ENCODE measurements at regions not wholly inside any gene's neighbourhood (a gene's known extent, or its start where the extent isn't known, plus 50 kb on each side); places are given as distances from the start of the nearest gene placed in this dataset.

DNA sequence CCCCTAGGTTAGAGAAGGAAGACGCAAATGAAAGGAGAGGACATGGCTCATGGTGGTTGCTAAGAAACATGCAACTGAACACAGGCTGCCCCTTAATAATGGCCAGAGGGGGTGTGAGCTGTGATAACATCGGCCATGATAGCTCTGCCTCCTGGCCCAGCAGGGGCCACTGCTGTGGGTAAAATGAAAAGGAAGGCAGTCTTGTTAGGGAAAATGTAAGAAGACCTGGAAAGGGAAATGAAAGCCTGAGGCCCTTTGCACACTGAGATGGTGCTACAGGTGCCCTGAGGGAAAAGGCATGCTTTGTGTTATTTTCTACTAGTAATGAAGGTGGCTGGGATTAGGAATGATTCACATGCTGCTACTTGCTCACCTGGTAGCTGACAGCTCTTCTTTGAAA lies 123.6 kb upstream of the MID1 start:
- no peak for DNase-seq (ENCODE audit: low read depth)

DNA sequence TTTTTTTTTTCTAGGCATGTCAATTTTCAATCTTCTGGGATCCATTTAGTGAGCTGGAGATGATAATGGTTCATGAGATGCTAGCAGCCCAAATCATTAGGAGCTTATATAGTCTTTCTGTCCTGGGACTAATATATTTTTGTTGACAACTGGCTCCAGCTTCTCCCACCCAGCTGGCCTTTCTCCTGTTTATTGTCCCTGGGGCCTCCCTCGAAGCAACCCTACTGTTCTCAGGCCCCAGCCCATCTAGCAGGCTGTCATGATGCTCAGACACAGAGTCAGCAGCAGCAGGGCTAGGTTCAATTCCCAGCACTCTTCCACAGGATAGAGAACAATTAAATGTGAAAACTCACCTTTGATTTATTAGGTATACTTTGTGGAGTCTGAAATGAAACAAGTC lies 127.6 kb upstream of the MID1 start:
- no peak for DNase-seq (ENCODE audit: low read depth)

DNA sequence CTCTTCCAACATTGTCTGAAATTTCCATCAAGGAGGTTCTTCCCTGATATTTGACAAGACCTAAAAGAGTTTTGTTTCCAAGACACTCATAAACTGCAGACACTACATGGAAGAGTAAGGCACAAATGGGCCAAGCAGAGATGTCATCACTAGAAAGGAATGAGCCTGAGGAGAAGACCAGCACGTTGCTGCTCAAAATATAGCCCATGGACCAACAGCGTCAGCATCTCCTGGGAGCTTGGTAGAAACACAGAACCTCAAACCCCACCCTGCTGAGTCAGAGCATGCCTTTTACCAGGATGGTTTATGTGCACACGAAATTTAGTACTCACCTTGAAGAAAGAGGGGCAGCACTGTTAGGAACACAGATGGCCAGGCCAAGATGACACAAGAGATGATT lies 128.7 kb upstream of the MID1 start:
- peak; percentile 38 for DNase-seq (ENCODE audit: low read depth)

DNA sequence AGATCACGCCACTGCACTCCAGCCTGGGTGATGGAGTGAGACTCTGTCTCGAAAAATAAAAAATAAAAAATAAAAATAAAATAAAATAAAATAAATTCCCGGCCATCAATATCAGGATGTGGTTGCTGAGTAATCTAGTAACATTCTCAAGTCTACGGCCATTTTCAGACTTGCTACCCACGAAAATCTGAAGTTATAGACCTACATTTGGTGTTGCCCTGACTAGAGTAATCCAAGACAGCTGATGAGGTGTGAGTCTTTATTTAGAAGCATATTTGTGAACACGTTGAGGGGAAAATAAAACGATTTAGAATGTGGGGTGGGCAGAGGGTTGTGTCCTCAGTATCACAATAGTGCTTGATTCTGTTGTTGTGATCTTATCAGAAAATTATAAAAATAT lies 130.2 kb upstream of the MID1 start:
- no peak for DNase-seq (ENCODE audit: low read depth)

DNA sequence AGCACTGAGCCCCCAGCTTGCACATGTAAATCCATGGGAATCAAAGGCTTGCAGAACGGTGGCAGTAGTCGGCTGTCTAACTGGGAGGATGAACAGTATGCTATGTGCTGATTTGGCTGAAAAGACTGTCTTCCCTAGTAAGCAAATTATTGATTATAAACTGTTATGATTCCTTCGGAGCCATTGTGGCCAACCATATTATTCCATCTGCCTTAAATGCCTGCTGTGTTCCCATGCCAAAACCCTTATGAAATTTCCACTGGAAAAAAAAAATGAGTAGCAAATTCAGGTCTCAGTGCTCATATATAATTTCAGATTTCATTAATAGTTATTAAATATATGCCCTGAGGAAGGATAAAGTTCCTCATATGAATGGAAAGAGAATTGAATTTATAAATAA lies 132.7 kb upstream of the MID1 start:
- no peak for DNase-seq (ENCODE audit: low read depth)

DNA sequence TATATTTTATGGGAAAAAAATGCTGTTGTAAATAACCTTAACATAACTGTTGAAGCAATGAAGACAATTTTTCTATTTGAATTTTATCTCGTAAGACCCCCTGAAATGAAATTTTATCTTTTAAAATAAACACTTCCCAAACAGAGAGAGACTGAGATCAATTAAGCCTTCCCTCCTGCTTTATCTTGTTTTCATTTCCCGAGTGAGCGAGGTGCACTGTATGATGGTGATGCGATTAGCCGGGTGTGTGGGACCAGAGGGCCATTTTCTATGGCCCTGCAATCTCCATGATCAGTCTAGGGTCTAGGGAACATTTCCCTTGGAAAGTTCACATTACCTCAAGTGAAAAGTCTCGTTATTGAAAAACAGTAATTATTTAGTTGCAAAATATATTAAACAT lies 134.1 kb upstream of the MID1 start:
- DNase-seq (ENCODE audit: low read depth) = no peak

DNA sequence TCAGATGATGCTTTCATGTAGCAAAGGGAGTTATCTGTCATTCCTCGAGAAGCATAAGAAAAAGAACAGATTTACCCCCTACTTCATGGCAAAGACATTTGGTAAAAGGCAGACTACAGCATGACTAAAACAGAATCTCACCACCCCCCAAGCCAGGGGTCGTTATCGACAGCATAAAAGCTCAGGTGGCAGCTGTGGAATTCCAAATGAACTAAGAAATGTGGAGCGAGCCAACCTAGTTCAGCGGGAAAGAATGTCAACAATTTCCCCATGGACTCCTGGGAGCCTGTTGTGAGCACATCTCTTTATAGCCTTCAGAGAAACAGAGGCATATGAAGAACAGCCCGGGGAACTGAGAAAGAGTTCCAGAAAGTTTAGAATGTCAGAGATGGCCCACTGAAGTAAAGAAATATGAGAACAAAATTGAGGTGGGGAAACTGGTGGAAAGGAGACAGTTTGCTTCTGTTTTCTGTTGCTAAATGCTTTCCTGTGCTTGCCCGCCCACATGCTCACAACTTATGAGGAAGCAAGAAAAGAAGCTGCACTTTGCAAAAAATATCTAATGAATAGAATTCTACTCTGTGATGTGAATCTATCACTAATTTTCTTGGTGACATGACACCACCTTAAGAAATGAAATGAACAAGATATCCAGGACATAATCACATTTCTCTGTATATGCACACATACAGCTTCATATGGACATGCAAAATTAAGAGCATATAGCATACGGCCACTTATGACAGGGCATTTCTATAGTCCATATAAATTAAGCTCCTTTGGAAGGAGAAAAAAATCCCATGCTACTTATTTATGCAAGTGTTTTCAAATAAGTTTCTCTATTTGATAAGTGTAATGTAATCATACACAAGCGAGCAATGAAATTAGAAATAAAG lies 135.3 kb upstream of the MID1 start:
- peak; percentile 55 for DNase-seq (ENCODE audit: low read depth)

DNA sequence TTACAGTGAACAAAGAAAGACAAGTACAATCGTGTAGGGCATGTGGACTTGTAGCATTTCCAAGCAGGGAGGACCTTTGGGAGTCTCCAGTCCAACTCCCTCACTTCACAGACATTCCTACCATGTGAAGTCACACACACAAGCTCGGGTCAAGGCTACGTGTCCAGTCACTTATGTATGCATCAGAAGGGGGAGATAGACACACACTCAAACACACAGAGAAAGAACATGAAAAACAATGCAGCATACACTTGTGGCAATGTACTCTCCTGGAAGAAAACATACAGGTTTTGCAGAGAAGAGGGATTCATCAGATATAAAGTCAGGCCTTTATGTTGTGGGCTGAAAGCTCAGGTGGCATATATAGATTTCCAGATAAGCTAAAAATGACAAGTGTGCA lies 136.1 kb upstream of the MID1 start:
- peak; percentile 77 for DNase-seq (ENCODE audit: low read depth)

DNA sequence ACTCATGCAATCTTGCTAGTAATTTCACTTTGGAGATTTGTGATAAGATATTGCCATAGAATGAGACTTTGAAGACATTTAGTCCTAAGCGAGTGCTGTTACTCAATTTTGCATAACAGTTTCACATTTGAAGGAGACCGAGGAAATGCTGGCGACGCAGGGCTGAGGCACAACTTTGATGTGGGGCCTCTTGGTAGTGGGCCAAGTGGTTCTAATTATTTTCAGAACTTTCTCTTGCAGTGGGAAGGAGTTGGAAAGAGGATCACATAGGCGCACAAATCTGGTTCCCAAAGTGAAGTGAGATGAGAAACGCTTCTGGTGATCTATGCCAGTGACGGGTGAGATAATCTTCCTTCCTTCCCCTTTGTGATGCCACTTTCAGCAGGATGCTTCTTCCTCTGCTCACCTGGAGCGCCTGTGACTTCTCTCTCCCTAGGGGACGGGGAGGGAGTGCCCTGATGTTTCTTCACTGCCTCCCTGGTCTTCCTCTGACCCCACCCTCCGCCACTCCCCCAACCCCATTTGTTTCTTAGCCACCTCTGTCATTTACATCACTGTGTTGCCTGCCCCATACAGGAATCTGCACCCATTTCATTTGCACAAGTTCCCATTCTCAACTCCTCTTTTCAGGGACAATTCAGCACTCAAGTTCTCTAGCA lies 138.9 kb upstream of the MID1 start:
- no peak for DNase-seq (ENCODE audit: low read depth)

DNA sequence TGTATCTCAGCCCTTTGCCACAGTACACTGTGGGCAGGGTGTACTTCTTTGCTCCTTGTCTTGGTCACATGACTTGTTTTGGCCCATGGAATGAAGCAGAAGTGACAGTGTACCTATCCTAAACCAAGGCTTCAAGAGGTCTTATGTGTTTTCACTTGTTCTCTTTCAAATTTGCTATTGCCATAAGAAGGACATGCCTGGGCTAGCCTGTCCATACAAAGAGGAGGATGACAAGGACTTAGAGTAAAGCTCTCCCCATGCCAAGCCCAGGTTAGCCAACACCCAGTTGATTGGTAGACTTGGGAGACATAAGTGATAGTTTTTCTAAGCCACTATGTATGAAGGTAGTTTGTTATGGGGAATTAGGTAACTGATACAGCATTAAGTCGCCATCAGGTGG lies 141.1 kb upstream of the MID1 start:
- no peak for DNase-seq (ENCODE audit: low read depth)

DNA sequence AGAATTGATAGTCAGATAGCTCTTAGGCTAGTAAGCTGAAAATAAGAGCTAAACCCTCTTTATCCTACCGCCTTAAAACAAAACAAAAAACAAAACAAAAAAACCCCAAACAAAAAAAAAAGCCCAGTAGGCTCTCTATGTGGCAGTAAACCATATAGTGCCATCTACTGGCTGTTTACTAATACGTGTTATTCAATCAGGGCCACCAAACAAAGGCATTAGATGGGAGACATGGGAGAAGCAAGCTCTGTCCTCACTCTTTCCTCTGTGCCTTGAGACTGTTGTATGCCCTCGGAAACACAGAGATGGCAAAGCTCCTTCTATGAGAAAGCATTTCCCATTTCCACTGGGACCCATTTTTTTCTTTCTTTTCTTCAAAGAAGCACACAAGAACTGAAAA lies 148.8 kb upstream of the MID1 start:
- DNase-seq (ENCODE audit: low read depth) = peak; percentile 34

DNA sequence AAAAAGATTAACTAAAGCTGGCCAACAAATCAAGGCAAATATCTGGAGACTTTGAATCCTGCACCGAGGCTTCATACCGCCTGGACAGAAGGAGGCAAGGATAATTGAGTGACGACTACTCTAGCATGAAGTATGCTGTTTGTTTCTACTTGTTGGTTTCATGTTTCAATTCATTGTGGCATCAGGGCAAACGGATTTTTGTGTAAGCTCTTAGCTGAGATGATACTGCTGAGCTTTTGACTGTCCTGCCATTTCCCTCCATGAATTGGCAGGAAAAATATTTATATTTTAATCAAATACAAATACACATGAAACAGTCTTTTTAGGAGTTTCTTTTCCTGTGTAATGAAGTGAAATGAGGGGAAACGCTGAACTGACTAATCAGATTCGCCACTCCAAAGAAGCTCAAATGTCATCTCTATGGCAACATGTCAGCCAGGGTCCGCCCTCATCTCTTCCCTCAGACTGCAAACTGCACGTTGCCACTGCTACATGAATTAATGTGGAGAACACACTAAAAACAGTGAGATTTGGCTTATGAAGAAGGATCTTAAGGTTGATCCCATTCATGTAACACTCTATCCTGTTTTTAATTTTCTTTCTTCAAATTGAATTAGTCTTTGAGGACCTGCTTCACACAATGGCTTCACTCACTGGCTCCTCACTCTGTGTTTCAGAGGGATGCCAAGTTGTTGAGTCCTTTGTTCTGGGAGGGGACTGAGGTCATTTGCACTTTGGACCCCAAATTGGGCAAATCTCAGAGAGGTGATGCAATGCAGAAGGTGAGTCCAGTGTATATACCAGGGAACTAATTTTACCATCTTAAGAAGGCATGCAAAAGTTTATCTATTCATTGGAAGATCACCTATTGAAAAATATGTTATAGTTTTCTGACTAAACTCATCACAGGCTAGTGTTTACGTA lies 149.6 kb upstream of the MID1 start:
- DNase-seq (ENCODE audit: low read depth) = peak; percentile 8

DNA sequence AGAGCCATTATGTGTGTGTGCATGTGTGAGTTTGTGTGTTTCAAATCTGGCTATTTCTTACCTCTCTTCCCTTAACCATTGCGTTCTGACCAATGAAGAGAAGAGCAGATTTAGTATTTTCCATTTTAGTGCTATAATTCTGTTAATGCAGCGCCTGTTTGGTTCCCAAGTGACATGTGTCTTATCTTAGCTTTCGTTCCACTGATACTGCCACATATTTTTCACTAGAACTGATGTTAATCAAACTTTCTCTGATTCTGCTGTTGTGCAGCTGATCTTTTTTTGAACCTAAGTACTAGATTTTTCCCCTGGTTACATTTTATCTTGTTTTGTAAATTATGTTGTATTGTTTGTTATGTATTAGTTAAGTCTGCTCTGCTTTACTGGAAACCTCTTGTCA lies 152.9 kb upstream of the MID1 start:
- DNase-seq (ENCODE audit: low read depth) = no peak

DNA sequence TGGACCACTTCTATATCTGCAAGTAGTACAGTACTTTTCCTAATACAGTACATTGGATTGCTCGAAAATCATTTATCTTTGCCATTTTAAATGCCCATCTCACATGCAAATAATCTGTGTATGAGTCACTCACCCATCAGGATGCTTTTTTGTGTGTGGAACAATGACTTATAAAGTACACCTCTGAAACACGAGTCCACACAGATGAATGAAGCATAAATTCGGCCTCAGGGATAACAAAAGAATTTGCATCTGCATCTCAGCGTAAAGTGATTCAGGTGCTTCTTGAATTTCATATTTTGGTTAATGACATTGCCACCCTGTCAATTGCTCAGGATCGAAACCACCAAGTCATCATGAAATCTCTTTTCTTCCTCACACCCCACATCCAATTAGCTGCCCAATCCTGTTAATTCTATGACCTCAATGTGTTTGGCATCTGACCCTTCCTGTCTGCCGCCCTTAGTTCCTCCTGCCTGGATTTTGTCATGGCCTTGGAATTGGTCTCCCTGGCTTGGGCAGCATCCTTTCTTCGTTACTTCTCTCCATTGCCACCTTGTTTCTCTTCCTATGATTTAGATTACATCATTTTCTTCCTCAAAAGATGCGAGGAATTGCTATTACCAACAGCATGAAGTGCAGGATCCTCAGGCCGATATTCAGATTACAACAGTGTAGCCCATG lies 161.6 kb upstream of the MID1 start:
- DNase-seq (ENCODE audit: low read depth) = peak; percentile 1

DNA sequence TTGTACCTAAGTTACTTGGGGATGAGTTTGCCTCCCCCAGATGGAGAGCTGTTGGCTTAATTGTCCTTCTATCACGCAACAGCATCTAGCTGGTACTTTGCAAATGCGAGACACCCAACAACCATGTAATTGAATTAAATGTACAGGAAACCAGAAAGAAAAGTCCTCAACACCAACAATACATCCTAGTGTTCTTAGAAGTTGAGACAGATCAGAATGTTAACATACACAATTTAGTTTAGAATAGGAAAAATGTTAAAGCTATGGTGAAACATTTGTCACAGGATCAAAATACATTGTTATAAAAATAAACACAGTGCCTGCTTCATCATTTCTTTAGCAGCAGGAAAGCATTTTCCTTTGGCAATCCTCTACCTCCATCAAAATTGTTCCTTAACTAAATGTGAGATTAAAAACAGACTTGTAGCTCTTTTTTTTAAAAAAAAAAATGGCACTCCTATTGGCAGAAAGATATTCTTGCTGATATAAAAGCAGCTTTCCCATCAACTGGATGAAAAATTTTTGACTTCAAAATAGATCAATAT lies 163.1 kb upstream of the MID1 start:
- DNase-seq (ENCODE audit: low read depth) = no peak

DNA sequence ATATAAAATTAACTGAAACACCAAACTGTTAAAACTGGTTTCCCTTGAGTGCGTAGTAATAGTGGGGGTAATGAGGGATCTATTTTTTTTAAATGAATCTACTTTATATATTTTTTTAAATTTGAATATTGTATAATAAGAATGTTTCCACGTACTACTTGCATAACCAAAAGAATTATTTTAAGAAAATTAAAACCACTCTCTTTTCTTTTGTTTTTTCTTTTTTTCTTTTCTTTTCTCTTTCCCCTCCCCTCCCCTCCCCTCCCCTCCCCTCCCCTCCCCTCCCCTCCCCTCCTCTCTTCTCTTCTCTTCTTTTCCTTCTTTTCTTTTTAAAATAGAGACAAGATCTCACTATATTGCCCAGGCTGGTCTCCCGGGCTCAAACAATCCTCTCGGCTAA lies 166.9 kb upstream of the MID1 start:
- DNase-seq (ENCODE audit: low read depth) = no peak

DNA sequence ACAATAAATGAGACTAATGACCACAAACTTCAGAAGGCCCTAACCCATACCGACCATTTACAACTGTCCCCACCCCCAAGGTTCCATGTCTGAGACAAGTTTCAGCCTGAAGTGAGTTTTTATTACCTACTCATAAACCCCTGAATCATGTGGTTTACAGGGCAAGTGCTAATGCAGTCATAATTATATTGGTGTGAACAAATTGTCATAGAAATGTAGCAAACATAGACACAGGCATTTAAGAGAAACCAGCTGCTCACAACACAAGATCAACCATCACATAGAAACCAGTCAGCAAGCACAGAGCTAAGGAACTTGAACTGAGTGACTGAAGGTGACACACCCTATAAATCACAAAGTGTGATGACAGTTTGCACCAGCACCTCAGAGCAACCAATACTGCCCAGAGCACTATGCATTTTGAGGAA lies 173.8 kb upstream of the MID1 start:
- no peak for DNase-seq (ENCODE audit: low read depth)

DNA sequence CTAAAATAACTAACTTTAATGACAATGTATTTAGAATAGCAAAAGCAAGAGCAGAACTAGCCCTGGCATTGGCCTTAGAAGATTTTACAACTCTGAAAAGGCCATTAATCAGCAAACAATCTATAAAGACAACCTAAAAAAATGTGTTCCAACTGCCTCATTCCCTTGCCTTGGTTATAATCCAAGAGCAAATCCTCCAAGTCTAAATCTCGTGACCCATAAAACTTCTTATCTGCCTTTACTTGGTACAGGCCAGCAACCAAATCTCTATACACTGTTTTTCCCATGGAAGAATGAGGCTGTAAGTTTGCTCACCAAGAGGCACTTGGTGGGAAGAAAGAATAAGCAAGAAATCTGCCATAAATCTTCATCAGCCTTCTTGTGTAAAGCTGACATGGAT lies 175.3 kb upstream of the MID1 start:
- DNase-seq (ENCODE audit: low read depth) = no peak

DNA sequence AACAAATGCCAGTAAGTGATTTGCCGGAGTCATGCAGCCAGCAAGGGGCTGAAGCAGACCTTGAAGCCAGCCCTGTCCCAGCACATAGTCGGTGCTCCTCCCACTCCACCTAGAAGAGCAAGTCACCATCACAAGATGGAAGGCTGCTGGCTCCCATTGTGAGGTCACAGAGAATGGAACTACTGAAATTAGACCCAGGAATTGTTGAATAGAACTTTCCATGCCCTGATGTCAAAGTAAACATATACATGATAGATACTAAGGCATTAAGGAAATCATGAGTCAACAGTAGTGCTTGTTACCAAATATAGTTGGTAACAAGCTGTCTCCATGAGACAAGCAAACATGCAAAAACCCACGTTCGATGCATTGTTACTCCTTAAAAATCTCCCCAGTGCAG lies 177.1 kb upstream of the MID1 start:
- peak; percentile 9 for DNase-seq (ENCODE audit: low read depth)

DNA sequence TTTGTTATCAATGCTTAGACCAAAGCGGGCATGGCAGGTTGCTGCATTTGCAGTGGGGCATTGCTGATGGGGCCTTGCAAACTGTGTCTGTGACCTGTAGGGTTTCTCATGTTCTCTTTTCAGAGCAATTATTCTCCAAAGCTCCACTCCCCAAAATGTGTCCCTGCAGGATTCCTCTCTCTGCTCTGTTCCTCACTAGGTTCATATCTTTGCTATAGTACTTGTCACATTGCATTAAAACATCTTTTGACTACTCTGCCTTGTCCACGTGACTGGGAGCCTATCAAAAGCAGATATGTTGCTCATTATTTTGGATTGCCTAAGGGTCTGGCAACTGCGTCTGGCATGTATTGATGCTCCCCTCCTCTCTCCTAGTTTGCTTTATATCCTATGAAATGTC lies 177.7 kb upstream of the MID1 start:
- DNase-seq (ENCODE audit: low read depth) = no peak

DNA sequence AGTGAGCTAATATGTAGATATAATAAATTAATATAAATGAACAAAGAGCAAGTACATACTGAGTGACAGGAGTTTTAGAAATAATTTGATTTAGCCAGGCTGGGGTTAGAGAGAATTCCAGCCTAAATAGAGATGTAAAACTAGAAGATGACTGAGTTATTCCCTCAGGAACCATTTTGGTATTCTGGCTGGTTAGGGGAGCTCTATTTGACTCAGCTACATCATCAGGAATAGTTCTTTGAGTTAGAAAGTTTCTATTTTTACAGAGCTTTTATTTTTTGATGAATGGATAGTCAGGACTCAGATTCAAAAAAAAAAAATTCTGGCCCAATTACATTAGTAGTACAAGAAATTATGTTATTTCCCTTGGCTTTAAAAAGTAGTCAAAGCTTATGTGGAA lies 180.4 kb upstream of the MID1 start:
- no peak for DNase-seq (ENCODE audit: low read depth)
